ENCODE measurements at regions not wholly inside any gene's neighbourhood (a gene's known extent, or its start where the extent isn't known, plus 50 kb on each side); places are given as distances from the start of the nearest gene placed in this dataset.

DNA sequence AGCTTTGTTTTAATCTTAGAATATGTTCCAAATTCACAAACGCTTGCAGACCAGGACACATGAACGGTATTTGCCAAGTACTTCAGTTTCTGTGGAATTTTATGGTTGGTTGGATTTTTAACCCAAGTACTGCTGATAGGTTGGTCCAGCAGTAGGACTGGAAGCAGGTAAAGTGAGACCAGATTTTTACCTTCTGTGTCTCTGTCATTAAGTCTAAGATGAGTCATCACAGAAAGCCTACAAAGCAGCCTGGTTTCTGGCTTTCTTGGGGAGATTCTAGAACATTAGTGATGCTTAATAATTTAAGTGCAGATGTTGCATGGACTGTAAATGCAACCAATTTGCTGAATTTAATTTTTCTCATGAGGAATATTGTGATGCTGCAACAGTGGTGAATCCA lies 100.5 kb downstream of the SCG2 start:
- TF ChIP-seq, protein P1, sequence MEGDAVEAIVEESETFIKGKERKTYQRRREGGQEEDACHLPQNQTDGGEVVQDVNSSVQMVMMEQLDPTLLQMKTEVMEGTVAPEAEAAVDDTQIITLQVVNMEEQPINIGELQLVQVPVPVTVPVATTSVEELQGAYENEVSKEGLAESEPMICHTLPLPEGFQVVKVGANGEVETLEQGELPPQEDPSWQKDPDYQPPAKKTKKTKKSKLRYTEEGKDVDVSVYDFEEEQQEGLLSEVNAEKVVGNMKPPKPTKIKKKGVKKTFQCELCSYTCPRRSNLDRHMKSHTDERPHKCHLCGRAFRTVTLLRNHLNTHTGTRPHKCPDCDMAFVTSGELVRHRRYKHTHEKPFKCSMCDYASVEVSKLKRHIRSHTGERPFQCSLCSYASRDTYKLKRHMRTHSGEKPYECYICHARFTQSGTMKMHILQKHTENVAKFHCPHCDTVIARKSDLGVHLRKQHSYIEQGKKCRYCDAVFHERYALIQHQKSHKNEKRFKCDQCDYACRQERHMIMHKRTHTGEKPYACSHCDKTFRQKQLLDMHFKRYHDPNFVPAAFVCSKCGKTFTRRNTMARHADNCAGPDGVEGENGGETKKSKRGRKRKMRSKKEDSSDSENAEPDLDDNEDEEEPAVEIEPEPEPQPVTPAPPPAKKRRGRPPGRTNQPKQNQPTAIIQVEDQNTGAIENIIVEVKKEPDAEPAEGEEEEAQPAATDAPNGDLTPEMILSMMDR (IDR thresholded peaks at IDR 0.05), result no peak
- TF ChIP-seq POLR2A (IDR thresholded peaks at IDR 0.05), result no peak

Data from breast epithelium (tissue), 3 donors.